Activated naive CD4-positive, alpha-beta T cell treated with anti-CD3 and anti-CD28 coated beads, Interleukin-2, amount 50 U/mL, for 72 hours (primary cell): ENCODE measurements at regions not wholly inside any gene's neighbourhood (a gene's known extent, or its start where the extent isn't known, plus 50 kb on each side); places are given as distances from the start of the nearest gene placed in this dataset.

Source experiments
- ATAC-seq, 2 donors: fragments of 150-1000 bp; cut with Tn5 transposase; 2 replicates each; pipeline ENCODE4 v1.10.0; 2021; ENCODE audit warnings: mild to moderate bottlenecking in 2 of 2, moderate library complexity in 2 of 2
- DNase-seq, 2 donors: peaks; one replicate each; pipeline ENCODE4 v3.0.0; 2021 to 2022; ENCODE audit warnings: low spot score in 2 of 2
- H3K27ac Mint-ChIP-seq, 2 donors: one replicate each; pipeline ENCODE4 v1.8.0; 2022; ENCODE audit warnings: mild to moderate bottlenecking in 2 of 2, mixed read lengths in 2 of 2
- H3K36me3 Mint-ChIP-seq, 2 donors: one replicate each; pipeline ENCODE4 v1.8.0; 2022; ENCODE audit warnings: mixed read lengths in 2 of 2
- H3K9me3 Mint-ChIP-seq, 2 donors: one replicate each; pipeline ENCODE4 v1.8.0; 2022; ENCODE audit warnings: mixed read lengths in 2 of 2

GRCh38 chr2:12819721-12820120 lies 103.0 kb downstream of the TRIB2 start:
- Mint-ChIP-seq H3K27ac (no peak overlapping the region), H3K9me3 (peaks cover 9 to 11% of the 10 kb centered on the region in 2 donors), H3K36me3 (no peaks in the 10 kb centered on the region)
- no peak for ATAC-seq
- no peak for DNase-seq

GRCh38 chr2:12821656-12822055 lies 104.9 kb downstream of the TRIB2 start:
- DNase-seq (no peak), ATAC-seq (peak; percentile 71 to 78)
- peaks cover 9 to 11% of the 10 kb centered on the region in 2 donors for H3K9me3 Mint-ChIP-seq
- no peaks in the 10 kb centered on the region for H3K36me3 Mint-ChIP-seq
- no peak overlapping the region for H3K27ac Mint-ChIP-seq

DNA sequence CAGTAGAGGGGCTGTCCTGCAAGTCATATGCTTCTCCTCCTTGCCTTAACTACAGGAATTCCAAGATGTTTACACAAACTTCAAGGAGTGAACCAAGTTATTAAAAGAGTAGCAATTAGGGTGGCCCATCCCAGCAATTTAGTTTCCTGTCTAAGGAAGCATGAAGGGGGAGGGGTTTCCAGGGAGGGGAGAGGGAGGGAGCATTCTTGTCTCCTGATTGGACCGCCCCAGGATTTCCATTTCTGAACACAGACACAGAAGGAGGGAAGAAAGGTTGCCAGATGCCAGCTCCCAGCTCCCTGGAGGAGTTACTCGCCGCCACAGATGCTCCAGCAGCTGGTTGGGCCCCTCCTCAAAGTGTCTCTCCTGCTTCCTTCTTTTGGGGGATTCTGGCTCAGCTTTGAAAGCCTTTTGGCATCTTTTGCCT lies 107.6 kb downstream of the TRIB2 start:
- no peak overlapping the region for H3K27ac Mint-ChIP-seq
- H3K36me3 Mint-ChIP-seq = no peaks in the 10 kb centered on the region
- no peak for DNase-seq
- no peaks in the 10 kb centered on the region for H3K9me3 Mint-ChIP-seq
- ATAC-seq = no peak

GRCh38 chr2:12824778-12825379 lies 108.1 kb downstream of the TRIB2 start:
- H3K9me3 Mint-ChIP-seq = no peaks in the 10 kb centered on the region
- H3K36me3 Mint-ChIP-seq = no peaks in the 10 kb centered on the region
- DNase-seq (no peak), ATAC-seq (no peak)
- H3K27ac Mint-ChIP-seq = no peak overlapping the region

GRCh38 chr2:12826781-12827180 lies 110.0 kb downstream of the TRIB2 start:
- no peaks in the 10 kb centered on the region for H3K36me3 Mint-ChIP-seq
- H3K9me3 Mint-ChIP-seq = no peaks in the 10 kb centered on the region
- no peak for ATAC-seq
- peak overlapping the region in 1 of 2 donors; percentile 53 for H3K27ac Mint-ChIP-seq
- DNase-seq = no peak

- ATAC-seq (no peak), DNase-seq (no peak)
- Mint-ChIP-seq H3K27ac (no peak overlapping the region), H3K9me3 (no peaks in the 10 kb centered on the region), H3K36me3 (no peaks in the 10 kb centered on the region)
Measured at GRCh38 chr2:12827721-12828120, 111.0 kb downstream of the TRIB2 start.

DNA sequence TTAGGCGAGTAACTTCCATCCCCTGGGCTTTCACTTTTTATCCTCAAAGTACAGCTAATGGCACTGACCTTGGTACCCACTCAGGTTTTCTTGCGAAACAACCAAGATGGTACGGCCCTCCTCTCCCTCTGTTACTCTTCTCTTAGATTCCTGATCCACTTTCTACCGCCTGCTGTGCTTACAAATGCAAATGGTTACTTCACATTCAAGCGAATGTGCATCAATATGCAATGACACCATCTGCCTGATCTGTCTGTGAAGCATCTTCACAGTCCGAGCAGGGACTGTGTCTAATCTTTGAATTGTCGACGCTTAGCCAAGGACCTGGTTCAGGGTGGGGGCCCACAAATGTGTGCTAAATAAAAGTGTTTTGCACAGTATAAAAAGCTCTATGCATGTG lies 112.2 kb downstream of the TRIB2 start:
- DNase-seq = no peak
- H3K27ac Mint-ChIP-seq = no peak overlapping the region
- ATAC-seq = no peak
- H3K9me3 Mint-ChIP-seq = no peaks in the 10 kb centered on the region
- no peaks in the 10 kb centered on the region for H3K36me3 Mint-ChIP-seq

GRCh38 chr2:12831016-12831415 lies 114.3 kb downstream of the TRIB2 start:
- no peak overlapping the region for H3K27ac Mint-ChIP-seq
- no peak for DNase-seq
- H3K36me3 Mint-ChIP-seq = no peaks in the 10 kb centered on the region
- no peaks in the 10 kb centered on the region for H3K9me3 Mint-ChIP-seq
- no peak for ATAC-seq

DNA sequence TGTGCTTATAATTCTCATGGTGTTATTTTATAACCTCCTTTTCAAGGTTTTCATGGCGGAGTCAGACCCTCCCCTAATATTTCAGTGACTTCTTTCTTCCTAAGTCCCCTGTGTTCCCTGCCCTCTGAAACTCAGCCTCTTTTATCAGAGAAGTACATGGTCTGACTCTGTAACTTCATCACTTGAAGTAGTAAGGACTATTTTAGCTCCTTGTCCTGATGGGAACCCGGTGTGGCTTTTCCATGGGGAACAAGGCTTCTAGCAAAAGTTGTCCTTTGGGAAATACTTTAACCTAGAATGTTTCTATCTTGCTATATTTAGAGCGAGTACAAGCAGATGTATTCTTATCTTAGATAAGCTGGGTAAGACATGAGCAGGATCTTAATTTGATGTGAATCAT lies 117.5 kb downstream of the TRIB2 start:
- ATAC-seq = no peak
- Mint-ChIP-seq H3K36me3 (no peaks in the 10 kb centered on the region), H3K27ac (no peak overlapping the region), H3K9me3 (no peaks in the 10 kb centered on the region)
- no peak for DNase-seq

DNA sequence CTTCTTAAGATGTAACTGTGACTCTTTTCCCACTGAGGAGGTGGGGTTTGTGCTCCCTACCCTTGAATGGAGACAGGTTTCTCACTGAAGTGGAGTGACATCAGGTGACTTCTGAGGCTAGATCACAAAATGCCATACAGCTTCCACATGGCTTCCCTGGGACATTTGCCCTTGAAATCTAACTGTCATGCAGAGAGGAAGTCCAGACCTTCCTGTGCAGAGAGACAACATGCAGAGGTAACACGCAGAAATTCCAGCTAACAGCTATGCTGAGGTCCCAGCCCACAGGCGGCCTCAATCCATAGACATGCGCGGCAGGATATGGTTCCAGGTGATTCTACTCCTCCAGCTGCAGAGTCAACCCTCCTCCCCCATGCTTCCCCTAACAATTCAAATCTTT lies 119.0 kb downstream of the TRIB2 start:
- Mint-ChIP-seq H3K36me3 (no peaks in the 10 kb centered on the region), H3K27ac (no peak overlapping the region), H3K9me3 (peaks cover 0 to 1% of the 10 kb centered on the region in 2 donors)
- no peak for DNase-seq
- no peak for ATAC-seq

DNA sequence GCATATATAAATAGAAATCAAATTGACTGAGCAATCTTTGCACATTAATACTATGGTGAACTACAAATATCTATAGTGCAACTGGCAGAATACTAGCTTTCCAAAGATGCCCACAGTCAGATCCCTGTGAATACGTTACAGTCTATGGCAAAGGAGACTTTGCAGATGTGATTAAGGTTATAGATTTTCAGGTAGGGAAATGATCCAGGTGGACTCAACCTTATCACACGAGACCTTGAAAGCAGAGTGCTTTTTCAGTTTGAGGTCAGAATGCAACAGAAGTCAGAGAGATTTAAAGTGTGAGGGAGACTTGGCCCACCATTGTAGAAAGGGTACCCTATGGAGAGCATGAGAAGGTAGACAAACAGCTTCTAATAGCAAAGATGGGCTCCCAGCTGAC lies 122.6 kb downstream of the TRIB2 start:
- Mint-ChIP-seq H3K36me3 (no peaks in the 10 kb centered on the region), H3K9me3 (peaks cover 0 to 5% of the 10 kb centered on the region in 2 donors), H3K27ac (no peak overlapping the region)
- ATAC-seq (no peak), DNase-seq (no peak)

GRCh38 chr2:12841021-12841420 lies 124.3 kb downstream of the TRIB2 start:
- peaks cover 0 to 5% of the 10 kb centered on the region in 2 donors for H3K9me3 Mint-ChIP-seq
- DNase-seq (no peak), ATAC-seq (no peak)
- no peak overlapping the region for H3K27ac Mint-ChIP-seq
- no peaks in the 10 kb centered on the region for H3K36me3 Mint-ChIP-seq

DNA sequence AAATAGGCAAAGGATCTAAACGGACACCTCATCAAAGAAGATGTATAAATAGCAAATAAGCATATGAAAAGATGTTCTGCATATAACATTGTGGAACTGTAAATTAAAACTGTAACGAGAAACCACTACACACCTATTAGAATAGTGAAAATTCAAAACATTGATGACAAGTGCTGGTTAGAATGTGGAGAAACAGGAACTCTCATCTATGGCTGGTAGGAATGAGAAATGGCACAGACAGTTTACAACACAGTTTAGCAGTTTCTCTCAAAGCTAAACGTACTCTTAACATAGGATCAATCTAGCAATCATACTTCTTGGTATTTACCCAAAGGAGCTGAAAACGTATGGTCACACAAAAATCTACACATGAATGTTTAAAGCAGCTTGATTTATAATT lies 126.2 kb downstream of the TRIB2 start:
- H3K36me3 Mint-ChIP-seq = no peaks in the 10 kb centered on the region
- DNase-seq = no peak
- no peak overlapping the region for H3K27ac Mint-ChIP-seq
- no peak for ATAC-seq
- H3K9me3 Mint-ChIP-seq = peaks cover 0 to 5% of the 10 kb centered on the region in 2 donors

DNA sequence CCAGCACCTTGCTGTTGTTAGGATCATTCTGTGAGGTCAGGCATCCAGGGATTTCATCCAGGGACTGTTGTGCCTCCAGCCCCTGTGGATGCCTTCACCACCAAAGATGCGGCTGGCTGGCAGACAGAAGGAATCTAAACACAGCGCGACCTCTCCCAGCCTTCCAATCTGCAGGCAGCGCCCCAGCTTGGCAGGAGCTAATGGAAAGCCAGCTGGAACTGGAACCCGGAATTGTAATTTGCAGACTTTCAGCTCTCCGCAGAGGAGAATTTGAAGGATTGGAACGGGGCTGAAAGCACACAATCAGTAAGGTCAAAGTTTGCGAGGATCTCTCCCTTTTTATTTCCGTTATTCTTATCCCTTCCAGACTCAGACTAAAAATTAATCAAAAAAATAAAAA lies 127.8 kb downstream of the TRIB2 start:
- ATAC-seq (no peak), DNase-seq (no peak)
- H3K27ac Mint-ChIP-seq = no peak overlapping the region
- H3K9me3 Mint-ChIP-seq = peaks cover 0 to 5% of the 10 kb centered on the region in 2 donors
- H3K36me3 Mint-ChIP-seq = no peaks in the 10 kb centered on the region

- Mint-ChIP-seq H3K9me3 (no peaks in the 10 kb centered on the region), H3K27ac (no peak overlapping the region), H3K36me3 (no peaks in the 10 kb centered on the region)
- ATAC-seq (no peak), DNase-seq (no peak)
Measured at GRCh38 chr2:12847694-12848575, 131.2 kb downstream of the TRIB2 start.

GRCh38 chr2:12852135-12852534 lies 135.4 kb downstream of the TRIB2 start:
- Mint-ChIP-seq H3K9me3 (no peaks in the 10 kb centered on the region), H3K36me3 (no peaks in the 10 kb centered on the region), H3K27ac (no peak overlapping the region)
- DNase-seq = no peak
- ATAC-seq = no peak

- DNase-seq (no peak), ATAC-seq (no peak)
- Mint-ChIP-seq H3K9me3 (peaks cover 0 to under 1% of the 10 kb centered on the region in 2 donors), H3K36me3 (peaks cover under 1% of the 10 kb centered on the region in 2 donors), H3K27ac (no peak overlapping the region)
Measured at GRCh38 chr2:12854001-12854530, 137.3 kb downstream of the TRIB2 start.

GRCh38 chr2:12855508-12855907 lies 138.8 kb downstream of the TRIB2 start:
- ATAC-seq = peak in 1 of 2 donors; percentile 59
- no peak for DNase-seq
- Mint-ChIP-seq H3K27ac (no peak overlapping the region), H3K36me3 (peaks cover 8 to 11% of the 10 kb centered on the region in 2 donors), H3K9me3 (peaks cover 0 to 12% of the 10 kb centered on the region in 2 donors)
